Testis (tissue), 2 donors: ENCODE measurements at regions not wholly inside any gene's neighbourhood (a gene's known extent, or its start where the extent isn't known, plus 50 kb on each side); places are given as distances from the start of the nearest gene placed in this dataset.

Experiments
- DNase-seq: peaks from one replicate; pipeline ENCODE4 v3.0.0-alpha.2; 2019
- H3K27ac ChIP-seq, 2 donors: fragments of 200-600 bp; sonication (generic); one replicate each; pipeline ENCODE4 v1.5.1; 2019
- H3K27me3 ChIP-seq: fragments of 200-600 bp; sonication (generic); one replicate; pipeline ENCODE4 v1.5.1; 2019
- H3K36me3 ChIP-seq: fragments of 200-600 bp; sonication (generic); one replicate; pipeline ENCODE4 v1.5.1; 2017; ENCODE audit warnings: low read depth; ENCODE audit errors: missing control alignments
- H3K4me1 ChIP-seq: fragments of 200-600 bp; sonication (generic); one replicate; pipeline ENCODE4 v1.5.1; 2019
- H3K4me3 ChIP-seq, 2 donors: fragments of 200-600 bp; sonication (generic); one replicate each; pipeline ENCODE4 v1.5.1; 2017 to 2019
- H3K9me3 ChIP-seq: fragments of 200-600 bp; sonication (generic); one replicate; pipeline ENCODE4 v1.5.1; 2017
- POLR2A ChIP-seq: fragments of 450-650 bp; IDR thresholded peaks from one replicate; pipeline ENCODE4 v1.6.1; 2017; ENCODE audit warnings: antibody characterized with exemption, mild to moderate bottlenecking, moderate library complexity
- WGBS, 2 donors: methylation state at CpG; one replicate each; pipeline ENCODE4 v1.1.5; 2018; 5-methylcytosine and 5-hydroxymethylcytosine counted together
- intact Hi-C: fragments of 100-400 bp; cut with DNase I; formaldehyde crosslinking; loops from one replicate; pipeline ENCODE4 v1.15.1; 2023; ENCODE audit warnings: low total_unique reads
- TF ChIP-seq, protein P1 (sequence below), 3 experiments: fragments of 450-650 bp in 2 of 3; fragments of 200-600 bp in 1 of 3; sonication (generic) in 1 of 3; IDR thresholded peaks; one replicate each; pipeline ENCODE4 v1.5.1; 2016 to 2019; ENCODE audit warnings: antibody characterized with exemption in 3 of 3, mild to moderate bottlenecking in 2 of 3, moderate library complexity in 1 of 3

DNA sequence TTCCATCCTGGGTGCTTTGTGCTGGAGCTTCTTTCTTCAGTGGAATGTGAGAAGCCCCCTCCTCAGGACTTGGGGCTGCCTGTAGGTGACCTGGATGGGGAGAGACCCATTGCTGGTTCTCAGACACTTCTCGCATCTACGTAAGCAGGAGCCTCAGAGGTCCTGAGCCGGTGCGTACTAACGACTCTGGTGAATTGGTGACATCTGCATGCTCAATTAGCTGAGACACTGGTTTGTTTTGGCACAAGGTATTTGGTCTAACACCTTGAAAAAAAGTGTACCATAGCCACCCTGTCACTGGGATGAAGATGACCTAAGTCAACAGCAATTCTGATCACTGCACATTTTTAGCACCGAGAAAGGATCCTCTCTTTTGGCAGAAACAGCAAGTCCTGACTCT is 57.7 kb downstream of the LRRC30 start:
- Histone ChIP-seq H3K36me3 (no peaks in the 10 kb centered on the region), H3K9me3 (no peaks in the 10 kb centered on the region), H3K27me3 (no peaks in the 10 kb centered on the region), H3K4me1 (no peaks in the 10 kb centered on the region), H3K4me3 (no peak overlapping the region), H3K27ac (no peak overlapping the region)
- DNase-seq: no peak
- TF ChIP-seq POLR2A: no peak
- TF ChIP-seq, protein P1, sequence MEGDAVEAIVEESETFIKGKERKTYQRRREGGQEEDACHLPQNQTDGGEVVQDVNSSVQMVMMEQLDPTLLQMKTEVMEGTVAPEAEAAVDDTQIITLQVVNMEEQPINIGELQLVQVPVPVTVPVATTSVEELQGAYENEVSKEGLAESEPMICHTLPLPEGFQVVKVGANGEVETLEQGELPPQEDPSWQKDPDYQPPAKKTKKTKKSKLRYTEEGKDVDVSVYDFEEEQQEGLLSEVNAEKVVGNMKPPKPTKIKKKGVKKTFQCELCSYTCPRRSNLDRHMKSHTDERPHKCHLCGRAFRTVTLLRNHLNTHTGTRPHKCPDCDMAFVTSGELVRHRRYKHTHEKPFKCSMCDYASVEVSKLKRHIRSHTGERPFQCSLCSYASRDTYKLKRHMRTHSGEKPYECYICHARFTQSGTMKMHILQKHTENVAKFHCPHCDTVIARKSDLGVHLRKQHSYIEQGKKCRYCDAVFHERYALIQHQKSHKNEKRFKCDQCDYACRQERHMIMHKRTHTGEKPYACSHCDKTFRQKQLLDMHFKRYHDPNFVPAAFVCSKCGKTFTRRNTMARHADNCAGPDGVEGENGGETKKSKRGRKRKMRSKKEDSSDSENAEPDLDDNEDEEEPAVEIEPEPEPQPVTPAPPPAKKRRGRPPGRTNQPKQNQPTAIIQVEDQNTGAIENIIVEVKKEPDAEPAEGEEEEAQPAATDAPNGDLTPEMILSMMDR (IDR thresholded peaks at IDR 0.05): no peak
- intact Hi-C loops: no loop called here
- 80 to 93% methylated on average over 6 of the region's 6 CpGs for WGBS, 2 donors

DNA sequence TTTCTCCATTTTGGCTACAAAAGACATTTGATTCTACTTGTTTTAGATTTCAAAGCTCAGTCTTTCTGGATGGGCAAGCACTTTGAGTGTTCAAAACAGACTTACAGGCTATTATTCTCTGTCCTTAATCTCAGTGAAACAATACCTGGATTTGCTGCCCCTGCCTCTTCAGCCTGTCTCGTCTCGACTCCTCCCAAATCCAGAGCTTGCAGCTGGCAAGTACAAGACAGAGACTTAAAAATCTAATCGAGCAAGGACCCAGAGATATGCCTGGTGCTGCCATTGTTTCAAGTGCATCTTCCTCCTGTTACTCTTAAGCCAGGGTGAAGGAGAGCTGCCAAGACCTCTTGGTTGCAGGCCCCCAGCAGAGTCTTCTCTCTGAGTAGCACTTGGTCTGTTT is 59.2 kb downstream of the LRRC30 start:
- Histone ChIP-seq H3K4me3 (no peak overlapping the region), H3K9me3 (no peaks in the 10 kb centered on the region), H3K27ac (no peak overlapping the region), H3K36me3 (no peaks in the 10 kb centered on the region), H3K4me1 (no peaks in the 10 kb centered on the region), H3K27me3 (no peaks in the 10 kb centered on the region)
- WGBS, 2 donors: 84 to 92% methylated on average over 3 of the region's 3 CpGs
- no peak for DNase-seq
- TF ChIP-seq, protein P1 (IDR thresholded peaks at IDR 0.05): no peak
- no peak for TF ChIP-seq POLR2A
- intact Hi-C loops: no loop called here

DNA sequence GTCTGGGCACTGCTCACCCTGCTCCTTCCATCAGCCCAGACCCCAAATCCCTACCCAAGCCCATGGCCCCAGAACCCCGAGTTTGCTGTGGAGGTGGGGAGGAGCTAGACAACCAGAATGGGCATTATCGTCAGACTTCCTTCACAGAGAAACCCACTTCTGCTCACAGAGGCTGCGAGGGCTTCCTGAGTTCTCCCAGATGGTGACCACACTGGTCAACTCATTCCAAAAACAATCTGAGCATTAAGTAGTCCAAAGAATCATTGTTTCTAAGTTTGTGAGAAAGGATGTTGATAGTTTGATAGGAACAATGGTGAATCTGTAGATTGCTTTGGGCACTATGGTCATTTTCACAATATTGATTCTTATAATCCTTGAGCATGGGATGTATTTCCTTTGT is 60.2 kb downstream of the LRRC30 start:
- no peak overlapping the region for H3K4me3 ChIP-seq
- no peaks in the 10 kb centered on the region for H3K4me1 ChIP-seq
- no peaks in the 10 kb centered on the region for H3K27me3 ChIP-seq
- intact Hi-C loops: no loop called here
- no peaks in the 10 kb centered on the region for H3K36me3 ChIP-seq
- H3K27ac ChIP-seq: no peak overlapping the region
- 75 to 84% methylated on average over 3 of the region's 3 CpGs for WGBS, 2 donors
- no peaks in the 10 kb centered on the region for H3K9me3 ChIP-seq
- no peak for TF ChIP-seq POLR2A
- DNase-seq: no peak

DNA sequence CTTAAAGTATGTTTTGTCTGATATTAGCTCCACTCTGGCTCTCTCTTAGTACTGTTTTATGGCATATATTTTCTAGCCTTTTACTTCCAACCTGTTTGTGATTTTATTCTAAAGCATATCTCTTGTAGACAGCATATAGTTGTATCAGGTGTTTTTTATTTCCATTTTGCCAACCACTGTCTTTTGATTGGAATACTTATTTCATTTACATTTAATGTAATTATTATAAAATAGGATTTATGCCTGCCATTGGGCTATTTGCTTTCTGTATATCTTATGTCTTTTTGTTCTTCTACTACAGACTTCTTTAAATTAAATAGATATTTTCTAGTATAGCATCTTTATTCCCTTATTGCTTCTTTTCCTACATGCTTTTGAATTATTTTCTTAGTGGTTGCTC is 67.3 kb downstream of the LRRC30 start:
- no peak for DNase-seq
- intact Hi-C loops: no loop called here
- no peaks in the 10 kb centered on the region for H3K4me1 ChIP-seq

DNA sequence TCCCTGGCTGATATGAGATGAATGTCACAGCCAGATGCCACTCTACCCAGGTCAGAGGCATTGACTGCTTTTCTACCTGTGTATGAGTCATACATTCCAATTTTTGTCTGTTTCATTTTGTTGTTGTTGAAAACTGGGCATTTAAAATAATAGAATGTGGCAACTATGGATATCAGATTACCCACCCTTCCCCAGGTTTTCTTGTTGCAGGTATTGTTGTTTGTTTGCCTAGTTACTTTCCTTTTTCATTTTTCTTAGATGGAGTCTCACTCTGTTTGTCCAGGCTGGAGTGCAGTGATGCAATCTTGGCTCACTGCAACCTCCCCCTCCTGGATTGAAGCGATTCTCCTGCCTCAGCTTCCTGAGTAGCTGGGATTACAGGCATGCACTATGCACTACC is 70.2 kb downstream of the LRRC30 start:
- Histone ChIP-seq H3K4me3 (no peak overlapping the region), H3K27me3 (no peaks in the 10 kb centered on the region), H3K27ac (no peak overlapping the region), H3K36me3 (no peaks in the 10 kb centered on the region), H3K9me3 (no peaks in the 10 kb centered on the region), H3K4me1 (no peaks in the 10 kb centered on the region)
- no peak for DNase-seq
- 92 to 94% methylated on average over 1 of the region's 1 CpG for WGBS, 2 donors
- TF ChIP-seq, protein P1 (IDR thresholded peaks at IDR 0.05): no peak
- no peak for TF ChIP-seq POLR2A
- intact Hi-C loops: no loop called here

More for the DNA sequence above, 67.3 kb downstream of the LRRC30 start:
- Histone ChIP-seq H3K4me3 (no peak overlapping the region), H3K9me3 (no peaks in the 10 kb centered on the region), H3K27me3 (no peaks in the 10 kb centered on the region), H3K36me3 (no peaks in the 10 kb centered on the region), H3K27ac (no peak overlapping the region)
- TF ChIP-seq POLR2A: no peak
- TF ChIP-seq, protein P1 (IDR thresholded peaks at IDR 0.05): no peak
